Thyroid gland (tissue), 4 donors: ENCODE measurements at regions not wholly inside any gene's neighbourhood (a gene's known extent, or its start where the extent isn't known, plus 50 kb on each side); places are given as distances from the start of the nearest gene placed in this dataset.

Experiments used
- POLR2A ChIP-seq, 2 donors: fragments of 450-650 bp; IDR thresholded peaks; one replicate each; pipeline ENCODE4 v1.6.1; 2017; ENCODE audit warnings: antibody characterized with exemption in 2 of 2, mild to moderate bottlenecking in 2 of 2, moderate library complexity in 1 of 2
- TF ChIP-seq, protein P1 (sequence below), 6 experiments: fragments of 200-600 bp in 3 of 6; fragments of 450-650 bp in 3 of 6; sonication (generic) in 3 of 6; IDR thresholded peaks; one replicate each; pipeline ENCODE4 v1.5.1; 2016 to 2019; ENCODE audit warnings: antibody characterized with exemption in 6 of 6, mild to moderate bottlenecking in 2 of 6, inconsistent platforms in 1 of 6, moderate library complexity in 1 of 6

GRCh38 chr3:46078712-46079400 lies 51.6 kb upstream of the XCR1 start:
- TF ChIP-seq, protein P1, sequence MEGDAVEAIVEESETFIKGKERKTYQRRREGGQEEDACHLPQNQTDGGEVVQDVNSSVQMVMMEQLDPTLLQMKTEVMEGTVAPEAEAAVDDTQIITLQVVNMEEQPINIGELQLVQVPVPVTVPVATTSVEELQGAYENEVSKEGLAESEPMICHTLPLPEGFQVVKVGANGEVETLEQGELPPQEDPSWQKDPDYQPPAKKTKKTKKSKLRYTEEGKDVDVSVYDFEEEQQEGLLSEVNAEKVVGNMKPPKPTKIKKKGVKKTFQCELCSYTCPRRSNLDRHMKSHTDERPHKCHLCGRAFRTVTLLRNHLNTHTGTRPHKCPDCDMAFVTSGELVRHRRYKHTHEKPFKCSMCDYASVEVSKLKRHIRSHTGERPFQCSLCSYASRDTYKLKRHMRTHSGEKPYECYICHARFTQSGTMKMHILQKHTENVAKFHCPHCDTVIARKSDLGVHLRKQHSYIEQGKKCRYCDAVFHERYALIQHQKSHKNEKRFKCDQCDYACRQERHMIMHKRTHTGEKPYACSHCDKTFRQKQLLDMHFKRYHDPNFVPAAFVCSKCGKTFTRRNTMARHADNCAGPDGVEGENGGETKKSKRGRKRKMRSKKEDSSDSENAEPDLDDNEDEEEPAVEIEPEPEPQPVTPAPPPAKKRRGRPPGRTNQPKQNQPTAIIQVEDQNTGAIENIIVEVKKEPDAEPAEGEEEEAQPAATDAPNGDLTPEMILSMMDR (IDR thresholded peaks at IDR 0.05): peak; percentile 94 to 100 (median 98)
- TF ChIP-seq POLR2A (IDR thresholded peaks at IDR 0.05): no peak
